ENCODE measurements at regions not wholly inside any gene's neighbourhood (a gene's known extent, or its start where the extent isn't known, plus 50 kb on each side); places are given as distances from the start of the nearest gene placed in this dataset.

- ChIA-PET POLR2A (ENCODE audit: unreplicated experiment) (no interaction called here), CTCF (no interaction called here)
- WGBS, 2 experiments (ENCODE audit: extremely low coverage in 2 of 2, insufficient read length in 1 of 2) = no CpG with 5 or more reads among the region's 3 CpGs
- H3K4me1 ChIP-seq (ENCODE audit: control insufficient read depth, insufficient read depth, low read length) = peaks cover 10% of the 10 kb centered on the region
- no peaks in the 10 kb centered on the region for H3K36me3 ChIP-seq (ENCODE audit: control insufficient read depth, insufficient read depth, low read length)
- no peaks in the 10 kb centered on the region for H4K20me1 ChIP-seq (ENCODE audit: insufficient read depth, low read length)
- H3K56ac ChIP-seq (ENCODE audit: extremely low read depth, insufficient read depth, low read length) = no peak overlapping the region
- H4K91ac ChIP-seq (ENCODE audit: insufficient read depth, low read depth, low read length) = no peak overlapping the region
- H3K23ac ChIP-seq (ENCODE audit: low read depth, low read length) = no peak overlapping the region
- no TSS peak for BruUV-seq (replicated peaks)
- no peaks in the 10 kb centered on the region for H3K79me1 ChIP-seq (ENCODE audit: low read depth in 1 of 2, low read length in 2 of 2)
- no peak overlapping the region for H3K14ac ChIP-seq (replicated peaks; ENCODE audit: low read depth, low read length)
- H3K4ac ChIP-seq (ENCODE audit: low read depth, low read length) = no peak overlapping the region
- ATAC-seq (ENCODE audit: low read depth) (no peak), DNase-seq (no peak)
- H2BK120ac ChIP-seq (ENCODE audit: low read depth, low read length) = no peak overlapping the region
- intact Hi-C loops (cut with micrococcal nuclease) (no loop called here), dilution Hi-C loops (cut with HindIII; ENCODE audit: low sequenced_read_pairs, unreplicated experiment) (no loop called here), in situ Hi-C loops (cut with MboI; ENCODE audit: low sequenced_read_pairs) (no loop called here)
- no peak overlapping the region for H3K27ac ChIP-seq (ENCODE audit: insufficient read depth, low read length)
- H2BK5ac ChIP-seq (ENCODE audit: low read depth, low read length, poor library complexity, severe bottlenecking) = no peak overlapping the region
- no peak overlapping the region for H3K9ac ChIP-seq (ENCODE audit: low read depth, low read length)
- H3K18ac ChIP-seq (ENCODE audit: low read depth, low read length) = no peak overlapping the region
- no peak overlapping the region for H4K5ac ChIP-seq (ENCODE audit: low read depth, low read length)
- H2BK20ac ChIP-seq (ENCODE audit: low read depth, low read length) = no peak overlapping the region
- H2AFZ ChIP-seq (replicated peaks; ENCODE audit: low read length, poor library complexity) = no peak overlapping the region
- H2AK5ac ChIP-seq (ENCODE audit: low read depth, low read length) = no peak overlapping the region
- H2AK9ac ChIP-seq (replicated peaks; ENCODE audit: low read depth, low read length, poor library complexity) = no peak overlapping the region
- no peak overlapping the region for H3K4me3 ChIP-seq (ENCODE audit: insufficient read depth, low read depth, low read length)
- H3K27me3 ChIP-seq (ENCODE audit: control insufficient read depth, insufficient read depth, low read length) = peaks cover 5% of the 10 kb centered on the region; the same call in 1 of the 2 replicates
- H2BK15ac ChIP-seq (ENCODE audit: low read depth, low read length) = no peak overlapping the region
- H3K4me2 ChIP-seq (ENCODE audit: low read depth, low read length) = no peak overlapping the region
- peaks cover 7% of the 10 kb centered on the region; the same call in 1 of the 2 replicates for H3K9me1 ChIP-seq (ENCODE audit: insufficient read depth, low read length)
- H4K8ac ChIP-seq (ENCODE audit: low read depth in 2 of 2, low read length in 2 of 2) = no peak overlapping the region
- no peaks in the 10 kb centered on the region for H3K9me3 ChIP-seq (ENCODE audit: control insufficient read depth, insufficient read depth, low read length)
- TF ChIP-seq MXI1 (IDR thresholded peaks at IDR 0.05; ENCODE audit: borderline replicate concordance, low read depth, low read length) (no peak), CHD1 (IDR thresholded peaks at IDR 0.05; ENCODE audit: low read depth, low read length) (no peak), MAZ (IDR thresholded peaks at IDR 0.05; ENCODE audit: borderline replicate concordance, low read depth, low read length) (no peak), RFX5 (IDR thresholded peaks at IDR 0.05; ENCODE audit: low read depth, low read length) (no peak), ELK1 (IDR thresholded peaks at IDR 0.05; ENCODE audit: borderline replicate concordance, low read depth, low read length) (no peak), MAFK (IDR thresholded peaks at IDR 0.05; ENCODE audit: low read depth, low read length) (no peak), NFE2L2 (IDR thresholded peaks at IDR 0.05; ENCODE audit: low read depth, low read length) (no peak), POLR2A (IDR thresholded peaks at IDR 0.05; ENCODE audit: low read depth, low read length) (no peak), RAD21 (IDR thresholded peaks at IDR 0.05; ENCODE audit: low read length) (no peak), USF2 (IDR thresholded peaks at IDR 0.05; ENCODE audit: low read depth, low read length) (no peak), SMC3 (IDR thresholded peaks at IDR 0.05; ENCODE audit: low read depth, low read length) (no peak), RCOR1 (IDR thresholded peaks at IDR 0.05; ENCODE audit: insufficient replicate concordance, low read length) (no peak), BHLHE40 (IDR thresholded peaks at IDR 0.05; ENCODE audit: low read depth, low read length) (no peak), FOS (IDR thresholded peaks at IDR 0.05; ENCODE audit: low read depth, low read length) (no peak), CEBPB (IDR thresholded peaks at IDR 0.05; ENCODE audit: low read depth, low read length) (no peak)
- TF ChIP-seq, protein P1, sequence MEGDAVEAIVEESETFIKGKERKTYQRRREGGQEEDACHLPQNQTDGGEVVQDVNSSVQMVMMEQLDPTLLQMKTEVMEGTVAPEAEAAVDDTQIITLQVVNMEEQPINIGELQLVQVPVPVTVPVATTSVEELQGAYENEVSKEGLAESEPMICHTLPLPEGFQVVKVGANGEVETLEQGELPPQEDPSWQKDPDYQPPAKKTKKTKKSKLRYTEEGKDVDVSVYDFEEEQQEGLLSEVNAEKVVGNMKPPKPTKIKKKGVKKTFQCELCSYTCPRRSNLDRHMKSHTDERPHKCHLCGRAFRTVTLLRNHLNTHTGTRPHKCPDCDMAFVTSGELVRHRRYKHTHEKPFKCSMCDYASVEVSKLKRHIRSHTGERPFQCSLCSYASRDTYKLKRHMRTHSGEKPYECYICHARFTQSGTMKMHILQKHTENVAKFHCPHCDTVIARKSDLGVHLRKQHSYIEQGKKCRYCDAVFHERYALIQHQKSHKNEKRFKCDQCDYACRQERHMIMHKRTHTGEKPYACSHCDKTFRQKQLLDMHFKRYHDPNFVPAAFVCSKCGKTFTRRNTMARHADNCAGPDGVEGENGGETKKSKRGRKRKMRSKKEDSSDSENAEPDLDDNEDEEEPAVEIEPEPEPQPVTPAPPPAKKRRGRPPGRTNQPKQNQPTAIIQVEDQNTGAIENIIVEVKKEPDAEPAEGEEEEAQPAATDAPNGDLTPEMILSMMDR (conservative IDR thresholded peaks at IDR 0.05; ENCODE audit: low read depth, low read length) = no peak
Measured at GRCh38 chr20:22791877-22792525, 207.6 kb upstream of the FOXA2 start.
